Heart left ventricle (tissue), 16 donors: ENCODE measurements at regions not wholly inside any gene's neighbourhood (a gene's known extent, or its start where the extent isn't known, plus 50 kb on each side); places are given as distances from the start of the nearest gene placed in this dataset.

Experiments
- ATAC-seq, 4 donors: fragments of 200-7000 bp; cut with Tn5 transposase; one replicate each; pipeline ENCODE4 v1.9.1; 2020 to 2022; ENCODE audit warnings: moderate library complexity in 4 of 4, mild to moderate bottlenecking in 3 of 4, moderate number of reproducible peaks in 1 of 4
- DNase-seq, 5 donors: peaks; one replicate each; pipeline ENCODE4 v3.0.0-alpha.2; 2020
- H3K27ac ChIP-seq, 12 donors: fragments of 200-600 bp; sonication (generic) in 4 of 12; one replicate each; pipeline versions ENCODE4 v1.5.0 to v1.8.0; 2016 to 2022; ENCODE audit warnings: mild to moderate bottlenecking in 2 of 12
- H3K27me3 ChIP-seq, 9 donors: fragments of 200-600 bp; sonication (generic) in 2 of 9; one replicate each; pipeline versions ENCODE4 v1.5.1 to v1.8.0; 2016 to 2022; ENCODE audit warnings: mild to moderate bottlenecking in 3 of 9
- H3K36me3 ChIP-seq, 9 donors: fragments of 200-600 bp; sonication (generic) in 2 of 9; one replicate each; pipeline versions ENCODE4 v1.5.0 to v1.8.0; 2018 to 2022; ENCODE audit warnings: mild to moderate bottlenecking in 2 of 9
- H3K4me1 ChIP-seq, 12 donors: fragments of 200-600 bp; sonication (generic) in 4 of 12; one replicate each; pipeline versions ENCODE4 v1.5.0 to v1.8.0; 2016 to 2022; ENCODE audit warnings: mild to moderate bottlenecking in 3 of 12
- H3K4me3 ChIP-seq, 12 donors: fragments of 200-600 bp; sonication (generic) in 4 of 12; one replicate each; pipeline versions ENCODE4 v1.5.0 to v1.8.0; 2017 to 2022; ENCODE audit warnings: mild to moderate bottlenecking in 9 of 12, moderate library complexity in 4 of 12
- H3K9me3 ChIP-seq, 12 donors: fragments of 200-600 bp; sonication (generic) in 4 of 12; one replicate each; pipeline versions ENCODE4 v1.5.0 to v1.8.0; 2016 to 2022; ENCODE audit warnings: mild to moderate bottlenecking in 1 of 12
- CTCF ChIP-seq, 12 donors: fragments of 200-600 bp; sonication (generic) in 4 of 12; IDR thresholded peaks; one replicate each; pipeline versions ENCODE4 v1.5.0 to v1.8.0; 2018 to 2022; ENCODE audit warnings: antibody characterized with exemption in 12 of 12, mild to moderate bottlenecking in 5 of 12
- POLR2A ChIP-seq, 2 donors: fragments of 450-650 bp; IDR thresholded peaks; one replicate each; pipeline ENCODE4 v1.6.1; 2017; ENCODE audit warnings: antibody characterized with exemption in 2 of 2, mild to moderate bottlenecking in 2 of 2, moderate library complexity in 2 of 2
- WGBS, 4 donors: extraction: QIAGEN DNeasy Blood & Tissue Kit in 2 of 4; methylation state at CpG; one replicate each; pipeline versions ENCODE4 v1.1.5 to v1.1.7; 2013 to 2018; 5-methylcytosine and 5-hydroxymethylcytosine counted together
- intact Hi-C, 10 donors: fragments of 100-400 bp; cut with DNase I; formaldehyde crosslinking; loops; one replicate each; pipeline versions ENCODE4 v1.11.1 to v1.14.2; 2022
- donor health status: ischemic (EF 13 %, LVEDD 7.1; RV severe dilation, severe dysfunction).
- donor health status: healthy with polysubstance abuse.
- donor health status: DM: no; HTN: yes; CAD: no.
- donor health status: DM: no; HTN: no; CAD: no.
- donor health status: ischemic (EF 25% LVEDD 6.9; RV normal size, moderate dysfunction).
- donor health status: ischemic (EF 25% LVEDD 5.7; RV mildly dilated, moderate dysfunction).
- donor health status: healthy.
- donor health status: DM: yes; HTN: yes; CAD: no.
- donor health status: ischemic (EF 35%, LVEDD 5.7; RV mildly dilated, moderate dysfunction).
- donor health status: nonischemic (EF 11% LVEDD 7.7; RV severe dilation, severe dysfunction).
- donor health status: DM: yes; HTN: yes; CAD: no.
- donor health status: PGD.
- donor health status: ischemic (EF 29% LVEDD 5.4; RV normal size, mild dysfunction).
- donor health status: nonischemic (EF 23%, LVEDD 6.1; RV moderate dilation, normal function).

- no peaks in the 10 kb centered on the region for H3K4me1 ChIP-seq
- 76 to 82% (median 78%) methylated on average over 10 of the region's 10 CpGs for WGBS, 4 donors
- H3K4me3 ChIP-seq = no peak overlapping the region
- H3K27ac ChIP-seq = no peak overlapping the region
- ATAC-seq (no peak), DNase-seq (no peak)
- no peaks in the 10 kb centered on the region for H3K9me3 ChIP-seq
- H3K27me3 ChIP-seq = peaks cover 0 to 4% (median 0%) of the 10 kb centered on the region in 9 donors
- no peaks in the 10 kb centered on the region for H3K36me3 ChIP-seq
- TF ChIP-seq POLR2A (IDR thresholded peaks at IDR 0.05) (no peak), CTCF (IDR thresholded peaks at IDR 0.05) (no peak)
- intact Hi-C loops = loop anchor here in 1 of 10 donors (10.0 kb wide), 1 partner anchor 1060 kb away; no protein-coding TSS in a partner anchor
These were observed 494.2 kb upstream of the RAB6C start for GRCh38 chr2:129484999-129485897.

GRCh38 chr2:129488376-129488775, 491.1 kb upstream of the RAB6C start:
- 82 to 85% (median 84%) methylated on average over 4 of the region's 4 CpGs for WGBS, 4 donors
- intact Hi-C loops = loop anchor here in 1 of 10 donors (10.0 kb wide), 1 partner anchor 1064 kb away; no protein-coding TSS in a partner anchor
- TF ChIP-seq POLR2A (IDR thresholded peaks at IDR 0.05) = no peak
- no peak for TF ChIP-seq CTCF (IDR thresholded peaks at IDR 0.05)

DNA sequence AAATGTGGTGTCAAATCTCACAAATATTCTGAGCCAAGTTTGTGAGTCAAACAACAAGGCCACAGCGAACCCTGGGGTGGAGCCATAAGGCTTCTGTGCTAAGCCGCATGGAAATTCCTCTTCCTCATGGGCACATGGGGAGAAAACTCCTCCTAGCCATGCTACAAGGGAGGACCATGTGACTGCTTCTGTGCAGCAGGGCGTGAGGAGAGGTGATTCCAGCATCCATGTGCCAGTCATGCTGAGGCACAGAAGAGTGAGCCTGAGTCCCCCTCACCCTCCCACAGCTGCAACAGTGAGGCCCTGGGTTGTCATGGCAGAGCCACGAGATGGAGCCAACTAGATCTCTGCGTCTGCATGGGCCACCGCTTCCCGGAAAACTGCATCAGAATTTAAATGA, 488.8 kb upstream of the RAB6C start:
- peaks cover 0 to 8% (median 0%) of the 10 kb centered on the region in 9 donors for H3K27me3 ChIP-seq
- H3K4me3 ChIP-seq = no peak overlapping the region
- no peak for DNase-seq
- intact Hi-C loops = no loop called here
- H3K36me3 ChIP-seq = no peaks in the 10 kb centered on the region
- no peaks in the 10 kb centered on the region for H3K4me1 ChIP-seq
- ATAC-seq = no peak
- no peak overlapping the region for H3K27ac ChIP-seq
- no peak for TF ChIP-seq POLR2A (IDR thresholded peaks at IDR 0.05)
- TF ChIP-seq CTCF (IDR thresholded peaks at IDR 0.05) = no peak
- 75 to 82% (median 79%) methylated on average over 7 of the region's 7 CpGs for WGBS, 4 donors
- no peaks in the 10 kb centered on the region for H3K9me3 ChIP-seq

More at GRCh38 chr2:129488376-129488775, 491.1 kb upstream of the RAB6C start:
- no peak overlapping the region for H3K4me3 ChIP-seq
- H3K27ac ChIP-seq = no peak overlapping the region
- H3K4me1 ChIP-seq = no peaks in the 10 kb centered on the region
- no peaks in the 10 kb centered on the region for H3K9me3 ChIP-seq
- H3K36me3 ChIP-seq = no peaks in the 10 kb centered on the region
- DNase-seq = no peak
- peaks cover 0 to 8% (median 0%) of the 10 kb centered on the region in 9 donors for H3K27me3 ChIP-seq
- ATAC-seq = no peak

DNA sequence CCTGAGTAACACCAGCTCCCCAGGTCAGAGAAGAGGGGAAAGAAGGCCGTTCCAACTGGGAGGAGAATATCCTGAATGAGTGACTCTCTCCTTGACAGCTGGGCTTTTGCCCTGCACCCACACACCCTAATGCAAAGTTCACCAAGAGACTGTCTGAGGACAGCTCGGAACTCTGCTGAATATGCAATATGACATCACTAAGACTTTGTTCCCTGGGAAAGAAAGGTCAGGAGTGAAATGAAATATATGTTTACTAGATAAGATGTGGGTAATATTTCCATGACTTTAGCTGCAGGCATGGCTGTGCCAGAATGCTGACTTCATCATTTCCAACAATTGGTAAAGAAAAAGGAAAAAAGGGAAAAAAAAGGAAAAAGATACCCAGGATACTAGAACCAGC, 488.2 kb upstream of the RAB6C start:
- intact Hi-C loops = no loop called here
- H3K4me1 ChIP-seq = no peaks in the 10 kb centered on the region
- H3K27me3 ChIP-seq = peaks cover 0 to 8% (median 0%) of the 10 kb centered on the region in 9 donors
- no peaks in the 10 kb centered on the region for H3K36me3 ChIP-seq
- no peak for TF ChIP-seq CTCF (IDR thresholded peaks at IDR 0.05)
- no peak for TF ChIP-seq POLR2A (IDR thresholded peaks at IDR 0.05)
- no peak for ATAC-seq
- H3K27ac ChIP-seq = no peak overlapping the region
- H3K9me3 ChIP-seq = no peaks in the 10 kb centered on the region
- no peak overlapping the region for H3K4me3 ChIP-seq
- no peak for DNase-seq
- 40 to 60% (median 45%) methylated on average over 2 of the region's 2 CpGs for WGBS, 4 donors
